A549 (cell line): ENCODE measurements at regions not wholly inside any gene's neighbourhood (a gene's known extent, or its start where the extent isn't known, plus 50 kb on each side); places are given as distances from the start of the nearest gene placed in this dataset.

ENCODE experiments used
- ATAC-seq, 2 experiments: fragments of 200-7000 bp in 1 of 2; fragments of >200 bp in 1 of 2; cut with Nextera tagmentation in 1 of 2; cut with Tn5 transposase in 1 of 2; 3 replicates each; pipeline versions ENCODE4 v1.8.0 to v1.9.1; 2018 to 2020; ENCODE audit warnings: mild to moderate bottlenecking in 1 of 2, moderate library complexity in 1 of 2
- CTCF ChIA-PET: fragments of 300-600 bp; sonication (Branson Sonifier 250); formaldehyde crosslinking; extraction: SDS; loops from one replicate; lab custom pipeline; 2021; ENCODE audit warnings: antibody characterized with exemption, inconsistent platforms; lab: Yijun Ruan, JAX
- POLR2A ChIA-PET: fragments of 350-600 bp; formaldehyde crosslinking; extraction: SDS; loops from one replicate; lab custom pipeline; 2021; ENCODE audit warnings: antibody characterized with exemption, inconsistent platforms; lab: Yijun Ruan, JAX
- DNase-seq, 2 experiments: peaks; one replicate each; pipeline versions ENCODE4 v3.0.0 to v3.0.0-alpha.2; 2011 to 2016; ENCODE audit warnings: low read depth in 1 of 2, low spot score in 1 of 2
- FAIRE-seq: peaks from 2 replicates; lab custom pipeline; 2011; peaks lifted over from hg19 to GRCh38; lab: Jason Lieb, UNC
- H3K27ac ChIP-seq, 2 experiments: fragments of >200 bp; sonication (Bioruptor Twin); formaldehyde crosslinking; 3 replicates each; pipeline ENCODE4 v1.5.1; 2016 to 2017
- H3K4me1 ChIP-seq: fragments of >200 bp; sonication (Bioruptor Twin); formaldehyde crosslinking; 3 replicates; pipeline ENCODE4 v1.6.1; 2016
- H3K4me2 ChIP-seq: fragments of >200 bp; sonication (Bioruptor Twin); formaldehyde crosslinking; 3 replicates; pipeline ENCODE4 v1.6.1; 2016
- H3K4me3 ChIP-seq: fragments of >200 bp; sonication (Bioruptor Twin); formaldehyde crosslinking; 3 replicates; pipeline ENCODE4 v1.5.1; 2016
- H3K9me3 ChIP-seq: fragments of >200 bp; sonication (Bioruptor Twin); formaldehyde crosslinking; 3 replicates; pipeline ENCODE4 v1.6.1; 2016
- CBX2 ChIP-seq: fragments of 200-600 bp; sonication (generic); IDR thresholded peaks from 2 replicates; pipeline ENCODE4 v1.6.1; 2016; ENCODE audit warnings: low read depth, mild to moderate bottlenecking, borderline replicate concordance
- CEBPB ChIP-seq, 2 experiments: fragments of >200 bp in 1 of 2; sonication (Bioruptor Twin) in 1 of 2; formaldehyde crosslinking in 1 of 2; IDR thresholded peaks; 2 replicates each; pipeline ENCODE4 v1.6.1; 2012 to 2016
- CHD2 ChIP-seq: fragments of 150-350 bp; IDR thresholded peaks from 2 replicates; pipeline ENCODE4 v1.6.1; 2014; ENCODE audit warnings: low read length; ENCODE audit not compliant: partially characterized antibody
- EHF ChIP-seq: fragments of 250-450 bp; sonication (Bioruptor Pico); IDR thresholded peaks from 2 replicates; pipeline ENCODE4 v1.5.0; 2020; ENCODE audit warnings: mild to moderate bottlenecking
- EP300 ChIP-seq, 2 experiments: fragments of >200 bp; sonication (Bioruptor Twin); formaldehyde crosslinking; IDR thresholded peaks; 2 replicates in 1 of 2; 3 replicates in 1 of 2; pipeline ENCODE4 v1.6.1; 2016 to 2017
- ESRRA ChIP-seq: fragments of 150-350 bp; IDR thresholded peaks from 2 replicates; pipeline ENCODE4 v1.6.1; 2014; ENCODE audit warnings: mild to moderate bottlenecking, low read length, borderline replicate concordance
- FOSL2 ChIP-seq, 2 experiments: fragments of 450-650 bp in 1 of 2; fragments of >200 bp in 1 of 2; sonication (Bioruptor Twin) in 1 of 2; formaldehyde crosslinking; IDR thresholded peaks; 2 replicates each; pipeline versions ENCODE4 v1.5.0 to v1.6.1; 2016 to 2020; ENCODE audit warnings: mild to moderate bottlenecking in 1 of 2, moderate library complexity in 1 of 2
- FOXS1 ChIP-seq: fragments of 250-450 bp; sonication (Bioruptor Pico); IDR thresholded peaks from 2 replicates; pipeline ENCODE4 v1.5.0; 2020; ENCODE audit warnings: mild to moderate bottlenecking, moderate library complexity
- HDAC2 ChIP-seq: fragments of 200-600 bp; sonication (generic); IDR thresholded peaks from 2 replicates; pipeline ENCODE4 v1.6.1; 2016
- HOXA7 ChIP-seq: fragments of 250-450 bp; sonication (Bioruptor Pico); IDR thresholded peaks from 2 replicates; pipeline ENCODE4 v1.5.0; 2020; ENCODE audit warnings: mild to moderate bottlenecking, moderate library complexity
- HOXB13 ChIP-seq: fragments of 250-450 bp; sonication (Bioruptor Pico); IDR thresholded peaks from 2 replicates; pipeline ENCODE4 v1.5.0; 2020; ENCODE audit warnings: low read depth, mild to moderate bottlenecking, moderate library complexity
- HOXB5 ChIP-seq: fragments of 250-450 bp; sonication (Bioruptor Pico); IDR thresholded peaks from 2 replicates; pipeline ENCODE4 v1.5.0; 2020; ENCODE audit warnings: mild to moderate bottlenecking, moderate library complexity
- JUNB ChIP-seq: fragments of >200 bp; sonication (Bioruptor Twin); formaldehyde crosslinking; IDR thresholded peaks from 2 replicates; pipeline ENCODE4 v1.6.1; 2016
- KDM5A ChIP-seq: fragments of 200-600 bp; sonication (generic); IDR thresholded peaks from 2 replicates; pipeline ENCODE4 v1.6.1; 2016; ENCODE audit warnings: antibody characterized with exemption, mild to moderate bottlenecking
- MAZ ChIP-seq: fragments of 150-350 bp; IDR thresholded peaks from 2 replicates; pipeline ENCODE4 v1.6.1; 2014; ENCODE audit warnings: antibody characterized with exemption, low read depth, low read length, borderline replicate concordance
- NFE2L2 ChIP-seq: fragments of 150-350 bp; conservative IDR thresholded peaks from 2 replicates; pipeline ENCODE4 v1.6.1; 2014; ENCODE audit warnings: low read length
- NR3C1 ChIP-seq: fragments of >200 bp; sonication (Bioruptor Twin); formaldehyde crosslinking; IDR thresholded peaks from 3 replicates; pipeline ENCODE4 v1.6.1; 2017
- PHF8 ChIP-seq: fragments of 200-600 bp; sonication (generic); IDR thresholded peaks from 2 replicates; pipeline ENCODE4 v1.6.1; 2016; ENCODE audit warnings: low read depth, mild to moderate bottlenecking, antibody characterized with exemption, moderate library complexity, borderline replicate concordance
- POLR2A ChIP-seq: IDR thresholded peaks from 2 replicates; pipeline ENCODE4 v1.6.1; 2012; ENCODE audit warnings: mild to moderate bottlenecking, low read length
- POLR2AphosphoS2 ChIP-seq: conservative IDR thresholded peaks from 2 replicates; pipeline ENCODE4 v1.6.1; 2012; ENCODE audit warnings: low read length, improper control_type of control experiment, inconsistent platforms
- RAD21 ChIP-seq, 2 experiments: fragments of >200 bp in 1 of 2; sonication (Bioruptor Twin) in 1 of 2; formaldehyde crosslinking in 1 of 2; IDR thresholded peaks in 1 of 2; conservative IDR thresholded peaks in 1 of 2; 2 replicates in 1 of 2; 3 replicates in 1 of 2; pipeline ENCODE4 v1.6.1; 2012 to 2018; ENCODE audit warnings: inconsistent platforms in 1 of 2
- SMC3 ChIP-seq: fragments of >200 bp; sonication (Bioruptor Twin); formaldehyde crosslinking; IDR thresholded peaks from 3 replicates; pipeline ENCODE4 v1.6.1; 2018; ENCODE audit warnings: inconsistent platforms
- SREBF2 ChIP-seq: fragments of 450-650 bp; IDR thresholded peaks from 2 replicates; pipeline ENCODE4 v1.6.1; 2014; ENCODE audit warnings: mild to moderate bottlenecking, moderate library complexity
- WGBS: methylation state at CpG from one replicate; pipeline ENCODE4 v1.1.6; 2017; ENCODE audit errors: missing lambda C conversion rate; 5-methylcytosine and 5-hydroxymethylcytosine counted together
- TF ChIP-seq, protein P1 (sequence below): fragments of >200 bp; sonication (Bioruptor Twin); formaldehyde crosslinking; IDR thresholded peaks from 2 replicates; pipeline ENCODE4 v1.6.1; 2016
- TF ChIP-seq, protein P2 (sequence below): fragments of 250-450 bp; sonication (Bioruptor Pico); IDR thresholded peaks from 2 replicates; pipeline ENCODE4 v1.5.0; 2020; ENCODE audit warnings: low read depth, mild to moderate bottlenecking, moderate library complexity
- TF ChIP-seq, protein P3 (sequence below): IDR thresholded peaks from 2 replicates; pipeline ENCODE4 v1.6.1; 2012
- TF ChIP-seq, protein P4 (sequence below): fragments of >200 bp; sonication (Bioruptor Twin); formaldehyde crosslinking; IDR thresholded peaks from 3 replicates; pipeline ENCODE4 v1.6.1; 2016
- TF ChIP-seq, protein P5 (sequence below): IDR thresholded peaks from 2 replicates; pipeline ENCODE4 v1.6.1; 2012; ENCODE audit warnings: low read depth, borderline replicate concordance
- TF ChIP-seq, protein P6 (sequence below): fragments of 450-650 bp; IDR thresholded peaks from 2 replicates; pipeline ENCODE4 v1.6.1; 2014; ENCODE audit warnings: antibody characterized with exemption
- TF ChIP-seq, protein P7 (sequence below): fragments of 150-350 bp; IDR thresholded peaks from 2 replicates; pipeline ENCODE4 v1.6.1; 2014; ENCODE audit warnings: low read depth, mild to moderate bottlenecking, low read length

DNA sequence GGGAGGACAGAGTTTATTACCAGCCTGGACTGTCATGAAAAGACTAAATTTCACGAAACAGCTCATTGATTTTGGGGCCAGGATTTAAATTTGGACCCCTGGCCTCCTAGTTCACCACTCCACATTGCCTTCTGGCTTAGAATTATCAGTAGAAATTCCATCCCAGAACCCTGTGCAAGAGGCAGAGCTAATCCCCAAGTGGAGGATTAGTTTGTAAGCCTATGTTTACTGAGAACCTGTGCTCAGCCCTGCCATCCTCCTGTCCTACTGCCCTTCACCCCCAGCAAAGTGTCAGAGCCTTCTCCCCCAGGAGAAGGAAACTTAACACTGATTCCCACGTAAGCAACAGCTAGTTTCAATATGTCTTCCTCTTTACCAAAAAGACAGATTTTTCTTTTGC is 99.4 kb downstream of the SST start:
- FAIRE-seq = no peak
- H3K4me3 ChIP-seq = no peak overlapping the region
- ATAC-seq = no peak
- no peak for DNase-seq
- 32% methylated on average over 2 of the region's 2 CpGs for WGBS
- ChIA-PET POLR2A (no interaction called here), CTCF (no interaction called here)
- no peak overlapping the region for H3K27ac ChIP-seq
- no peaks in the 10 kb centered on the region for H3K9me3 ChIP-seq
- no peak overlapping the region for H3K4me2 ChIP-seq
- 0 out of 3 replicates have a peak, but pooled peaks cover 2% of the 10 kb centered on the region for H3K4me1 ChIP-seq
- TF ChIP-seq CEBPB (IDR thresholded peaks at IDR 0.05) (no peak), ESRRA (no peak), POLR2AphosphoS2 (no peak), SREBF2 (no peak), NR3C1 (no peak), KDM5A (no peak), FOXS1 (CRISPR knock-in tag) (no peak), CBX2 (no peak)
- TF ChIP-seq, protein P1, sequence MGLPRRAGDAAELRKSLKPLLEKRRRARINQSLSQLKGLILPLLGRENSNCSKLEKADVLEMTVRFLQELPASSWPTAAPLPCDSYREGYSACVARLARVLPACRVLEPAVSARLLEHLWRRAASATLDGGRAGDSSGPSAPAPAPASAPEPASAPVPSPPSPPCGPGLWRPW = no peak
- TF ChIP-seq, protein P2, sequence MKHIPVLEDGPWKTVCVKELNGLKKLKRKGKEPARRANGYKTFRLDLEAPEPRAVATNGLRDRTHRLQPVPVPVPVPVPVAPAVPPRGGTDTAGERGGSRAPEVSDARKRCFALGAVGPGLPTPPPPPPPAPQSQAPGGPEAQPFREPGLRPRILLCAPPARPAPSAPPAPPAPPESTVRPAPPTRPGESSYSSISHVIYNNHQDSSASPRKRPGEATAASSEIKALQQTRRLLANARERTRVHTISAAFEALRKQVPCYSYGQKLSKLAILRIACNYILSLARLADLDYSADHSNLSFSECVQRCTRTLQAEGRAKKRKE (CRISPR knock-in tag) = no peak
- TF ChIP-seq, protein P3, sequence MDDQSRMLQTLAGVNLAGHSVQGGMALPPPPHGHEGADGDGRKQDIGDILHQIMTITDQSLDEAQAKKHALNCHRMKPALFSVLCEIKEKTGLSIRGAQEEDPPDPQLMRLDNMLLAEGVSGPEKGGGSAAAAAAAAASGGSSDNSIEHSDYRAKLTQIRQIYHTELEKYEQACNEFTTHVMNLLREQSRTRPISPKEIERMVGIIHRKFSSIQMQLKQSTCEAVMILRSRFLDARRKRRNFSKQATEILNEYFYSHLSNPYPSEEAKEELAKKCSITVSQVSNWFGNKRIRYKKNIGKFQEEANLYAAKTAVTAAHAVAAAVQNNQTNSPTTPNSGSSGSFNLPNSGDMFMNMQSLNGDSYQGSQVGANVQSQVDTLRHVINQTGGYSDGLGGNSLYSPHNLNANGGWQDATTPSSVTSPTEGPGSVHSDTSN = no peak

DNA sequence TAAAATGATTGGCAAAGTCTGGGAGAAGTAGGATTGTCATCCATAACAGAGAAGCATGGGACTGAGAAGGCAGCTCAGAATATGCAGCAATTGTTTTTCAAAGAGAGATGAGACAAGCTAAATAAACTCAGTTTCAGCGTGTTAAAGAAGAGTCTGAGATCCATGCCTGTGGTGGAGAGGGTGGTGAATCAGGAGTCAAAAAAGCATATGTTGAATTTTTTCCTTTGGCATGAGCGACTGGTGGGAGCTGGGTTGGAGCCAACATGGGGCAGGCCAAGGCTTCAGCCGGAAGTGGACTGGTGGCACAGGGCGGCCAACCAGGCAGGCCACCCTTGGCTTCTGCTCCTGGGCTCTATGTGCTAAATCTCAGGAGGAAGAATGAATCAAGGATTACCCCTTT is 102.0 kb downstream of the SST start:
- WGBS = 72% methylated on average over 4 of the region's 4 CpGs
- CTCF ChIA-PET = no interaction called here
- no peak for DNase-seq
- Histone ChIP-seq H3K27ac (no peak overlapping the region), H3K4me2 (no peak overlapping the region), H3K4me1 (0 out of 3 replicates have a peak, but pooled peaks cover 2% of the 10 kb centered on the region), H3K9me3 (no peaks in the 10 kb centered on the region), H3K4me3 (no peak overlapping the region)
- FAIRE-seq = no peak
- no peak for TF ChIP-seq SREBF2
- no peak for TF ChIP-seq NFE2L2
- no peak for TF ChIP-seq RAD21 (conservative IDR thresholded peaks at IDR 0.05 in 1 of 2, IDR thresholded peaks at IDR 0.05 in 1 of 2)
- no peak for TF ChIP-seq PHF8
- TF ChIP-seq CEBPB (IDR thresholded peaks at IDR 0.05) = no peak
- TF ChIP-seq, protein P4, sequence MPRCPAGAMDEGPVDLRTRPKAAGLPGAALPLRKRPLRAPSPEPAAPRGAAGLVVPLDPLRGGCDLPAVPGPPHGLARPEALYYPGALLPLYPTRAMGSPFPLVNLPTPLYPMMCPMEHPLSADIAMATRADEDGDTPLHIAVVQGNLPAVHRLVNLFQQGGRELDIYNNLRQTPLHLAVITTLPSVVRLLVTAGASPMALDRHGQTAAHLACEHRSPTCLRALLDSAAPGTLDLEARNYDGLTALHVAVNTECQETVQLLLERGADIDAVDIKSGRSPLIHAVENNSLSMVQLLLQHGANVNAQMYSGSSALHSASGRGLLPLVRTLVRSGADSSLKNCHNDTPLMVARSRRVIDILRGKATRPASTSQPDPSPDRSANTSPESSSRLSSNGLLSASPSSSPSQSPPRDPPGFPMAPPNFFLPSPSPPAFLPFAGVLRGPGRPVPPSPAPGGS = no peak
- TF ChIP-seq ESRRA = no peak
- no peak for TF ChIP-seq EHF (CRISPR knock-in tag)
- no peak for TF ChIP-seq MAZ
- TF ChIP-seq HDAC2 = no peak
- TF ChIP-seq FOXS1 (CRISPR knock-in tag) = no peak
- no peak for TF ChIP-seq HOXB5 (CRISPR knock-in tag)
- TF ChIP-seq SMC3 = no peak
- POLR2A ChIA-PET = no interaction called here
- ATAC-seq = no peak

DNA sequence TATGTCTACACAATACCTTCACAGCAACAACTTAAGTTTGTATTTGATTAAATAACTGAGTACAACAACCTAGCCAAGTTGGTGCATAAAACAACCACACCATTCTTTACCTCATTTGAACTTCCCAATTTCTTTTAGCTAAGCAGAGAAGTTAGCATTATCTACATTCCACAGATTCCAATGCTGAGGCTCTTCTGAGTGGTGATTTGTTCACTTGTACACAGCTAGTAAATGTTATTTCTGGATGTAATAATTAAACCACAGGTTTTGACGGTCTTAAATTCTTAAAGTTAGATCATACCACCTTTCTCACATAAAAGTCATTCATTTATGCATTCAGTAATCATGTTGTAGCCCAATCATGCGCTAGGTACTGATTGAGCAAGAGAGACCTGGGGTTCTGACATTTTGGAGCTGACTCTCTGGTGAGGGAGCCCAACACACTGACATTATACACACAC is 102.5 kb downstream of the SST start:
- ATAC-seq = no peak
- no peak for FAIRE-seq
- Histone ChIP-seq H3K4me1 (0 out of 3 replicates have a peak, but pooled peaks cover 2% of the 10 kb centered on the region), H3K4me3 (no peak overlapping the region), H3K27ac (no peak overlapping the region), H3K9me3 (no peaks in the 10 kb centered on the region), H3K4me2 (0 out of 3 replicates have a peak overlapping the region, but pooled peaks have one; percentile 5)
- POLR2A ChIA-PET = no interaction called here
- 44% methylated on average over 2 of the region's 2 CpGs for WGBS
- DNase-seq = no peak
- CTCF ChIA-PET = no interaction called here
- no peak for TF ChIP-seq HOXA7 (CRISPR knock-in tag)
- TF ChIP-seq POLR2A = no peak
- TF ChIP-seq EP300 (IDR thresholded peaks at IDR 0.05) = no peak
- TF ChIP-seq SREBF2 = no peak
- TF ChIP-seq RAD21 (conservative IDR thresholded peaks at IDR 0.05 in 1 of 2, IDR thresholded peaks at IDR 0.05 in 1 of 2) = no peak
- TF ChIP-seq, protein P5, sequence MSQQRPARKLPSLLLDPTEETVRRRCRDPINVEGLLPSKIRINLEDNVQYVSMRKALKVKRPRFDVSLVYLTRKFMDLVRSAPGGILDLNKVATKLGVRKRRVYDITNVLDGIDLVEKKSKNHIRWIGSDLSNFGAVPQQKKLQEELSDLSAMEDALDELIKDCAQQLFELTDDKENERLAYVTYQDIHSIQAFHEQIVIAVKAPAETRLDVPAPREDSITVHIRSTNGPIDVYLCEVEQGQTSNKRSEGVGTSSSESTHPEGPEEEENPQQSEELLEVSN = no peak
- TF ChIP-seq HOXB13 (CRISPR knock-in tag) = no peak
- no peak for TF ChIP-seq FOSL2 (IDR thresholded peaks at IDR 0.05)
- no peak for TF ChIP-seq FOSL2 (CRISPR knock-in tag; IDR thresholded peaks at IDR 0.05)
- TF ChIP-seq, protein P6, sequence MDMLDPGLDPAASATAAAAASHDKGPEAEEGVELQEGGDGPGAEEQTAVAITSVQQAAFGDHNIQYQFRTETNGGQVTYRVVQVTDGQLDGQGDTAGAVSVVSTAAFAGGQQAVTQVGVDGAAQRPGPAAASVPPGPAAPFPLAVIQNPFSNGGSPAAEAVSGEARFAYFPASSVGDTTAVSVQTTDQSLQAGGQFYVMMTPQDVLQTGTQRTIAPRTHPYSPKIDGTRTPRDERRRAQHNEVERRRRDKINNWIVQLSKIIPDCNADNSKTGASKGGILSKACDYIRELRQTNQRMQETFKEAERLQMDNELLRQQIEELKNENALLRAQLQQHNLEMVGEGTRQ = no peak
- TF ChIP-seq, protein P7, sequence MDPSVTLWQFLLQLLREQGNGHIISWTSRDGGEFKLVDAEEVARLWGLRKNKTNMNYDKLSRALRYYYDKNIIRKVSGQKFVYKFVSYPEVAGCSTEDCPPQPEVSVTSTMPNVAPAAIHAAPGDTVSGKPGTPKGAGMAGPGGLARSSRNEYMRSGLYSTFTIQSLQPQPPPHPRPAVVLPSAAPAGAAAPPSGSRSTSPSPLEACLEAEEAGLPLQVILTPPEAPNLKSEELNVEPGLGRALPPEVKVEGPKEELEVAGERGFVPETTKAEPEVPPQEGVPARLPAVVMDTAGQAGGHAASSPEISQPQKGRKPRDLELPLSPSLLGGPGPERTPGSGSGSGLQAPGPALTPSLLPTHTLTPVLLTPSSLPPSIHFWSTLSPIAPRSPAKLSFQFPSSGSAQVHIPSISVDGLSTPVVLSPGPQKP = no peak
- TF ChIP-seq POLR2AphosphoS2 = no peak
- no peak for TF ChIP-seq KDM5A
- TF ChIP-seq CHD2 = no peak
- no peak for TF ChIP-seq JUNB
